PC-9 (cell line): ENCODE measurements at regions not wholly inside any gene's neighbourhood (a gene's known extent, or its start where the extent isn't known, plus 50 kb on each side); places are given as distances from the start of the nearest gene placed in this dataset.

Experiments
- BruUV-seq: library from RNA; stranded (reverse); fragments of 400-500 nt; replicated peaks from 2 replicates; lab custom pipeline; 2021; lab: Mats Ljungman, UMichigan
- CTCF ChIA-PET: fragments of 300-600 bp; sonication (Branson Sonifier 250); formaldehyde crosslinking; loops from one replicate; lab custom pipeline; 2022; ENCODE audit warnings: antibody characterized with exemption; lab: Charles Lee
- POLR2A ChIA-PET: fragments of 300-600 bp; sonication (Branson Sonifier 250); formaldehyde crosslinking; loops from one replicate; lab custom pipeline; 2022; ENCODE audit warnings: antibody characterized with exemption; ENCODE audit not compliant: unreplicated experiment; lab: Charles Lee
- DNase-seq, 2 experiments: peaks; one replicate each; pipeline versions ENCODE4 v3.0.0 to v3.0.0-alpha.2; 2015 to 2022; ENCODE audit warnings: mixed read lengths in 1 of 2
- H2AFZ ChIP-seq: fragments of 200-600 bp; sonication (generic); 2 replicates; pipeline ENCODE4 v1.8.1; 2017; ENCODE audit warnings: antibody characterized with exemption
- H3F3A ChIP-seq: fragments of 200-600 bp; sonication (generic); 2 replicates; pipeline ENCODE4 v1.8.1; 2017; ENCODE audit warnings: antibody characterized with exemption, mild to moderate bottlenecking, low read depth; ENCODE audit not compliant: insufficient read depth
- H3K27ac ChIP-seq: fragments of 200-600 bp; sonication (generic); 2 replicates; pipeline ENCODE4 v1.6.1; 2016; ENCODE audit warnings: mixed run types
- H3K27me3 ChIP-seq: fragments of 200-600 bp; sonication (generic); 2 replicates; pipeline ENCODE4 v1.6.1; 2016; ENCODE audit warnings: low read depth, mixed run types; ENCODE audit not compliant: insufficient read depth
- H3K36me3 ChIP-seq: fragments of 200-600 bp; sonication (generic); 2 replicates; pipeline ENCODE4 v1.6.1; 2016; ENCODE audit warnings: low read depth, mixed run types
- H3K4me1 ChIP-seq: fragments of 200-600 bp; sonication (generic); replicated peaks from 2 replicates; pipeline ENCODE4 v1.6.1; 2016; ENCODE audit warnings: mixed run types; ENCODE audit not compliant: insufficient read depth
- H3K4me2 ChIP-seq: fragments of 200-600 bp; sonication (generic); 2 replicates; pipeline ENCODE4 v1.6.1; 2017; ENCODE audit warnings: mixed run types
- H3K4me3 ChIP-seq: fragments of 200-600 bp; sonication (generic); 2 replicates; pipeline ENCODE4 v1.6.1; 2016; ENCODE audit warnings: mixed run types
- H3K79me2 ChIP-seq: fragments of 200-600 bp; sonication (generic); 2 replicates; pipeline ENCODE4 v1.6.1; 2017; ENCODE audit warnings: low read depth, mixed run types
- H3K9me2 ChIP-seq: fragments of 200-600 bp; sonication (generic); 2 replicates; pipeline ENCODE4 v1.8.1; 2017; ENCODE audit warnings: mild to moderate bottlenecking; ENCODE audit not compliant: insufficient read depth
- H3K9me3 ChIP-seq: fragments of 200-600 bp; sonication (generic); 2 replicates; pipeline ENCODE4 v1.8.1; 2016; ENCODE audit warnings: low read depth; ENCODE audit not compliant: insufficient read depth
- H4K20me1 ChIP-seq: fragments of 200-600 bp; sonication (generic); 2 replicates; pipeline ENCODE4 v1.8.1; 2017; ENCODE audit not compliant: insufficient read depth
- EZH2 ChIP-seq: fragments of 200-600 bp; sonication (generic); IDR thresholded peaks from 2 replicates; pipeline ENCODE4 v1.8.0; 2017; ENCODE audit warnings: antibody characterized with exemption, low read depth
- intact Hi-C: fragments of 100-400 bp; cut with micrococcal nuclease; formaldehyde crosslinking; loops from one replicate; pipeline ENCODE4 v1.10.0; 2022; ENCODE audit not compliant: unreplicated experiment
- TF ChIP-seq, protein P1 (sequence below): fragments of 200-600 bp; sonication (generic); conservative IDR thresholded peaks from 2 replicates; pipeline ENCODE4 v1.6.1; 2017; ENCODE audit warnings: mixed run types, antibody characterized with exemption, mild to moderate bottlenecking, moderate library complexity

DNA sequence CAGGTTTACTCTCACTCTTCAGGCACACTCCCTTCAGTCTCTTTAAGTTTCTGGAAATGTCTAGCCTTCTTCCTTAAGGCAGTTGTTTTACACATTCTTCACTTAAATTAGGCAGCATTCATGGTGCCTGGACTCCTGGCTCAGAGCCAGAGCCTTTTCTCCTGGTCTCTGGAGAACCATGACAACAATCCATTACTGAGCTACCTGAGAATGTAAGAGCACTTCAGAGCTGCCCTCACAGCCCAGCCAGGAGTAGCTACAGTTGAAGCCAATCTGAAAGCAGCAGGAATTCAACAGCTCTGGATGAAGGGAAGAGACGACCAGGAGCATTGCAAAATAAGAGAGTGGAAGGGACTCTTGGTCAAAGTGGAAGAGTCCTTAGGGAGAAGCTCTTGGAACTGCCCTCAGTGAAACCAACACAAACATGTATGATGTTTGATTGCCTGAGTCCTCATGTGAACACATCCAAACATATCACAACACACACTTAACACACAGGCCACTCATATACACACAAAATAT, 416.8 kb upstream of the SPTLC3 start:
- DNase-seq: no peak
- no peak for TF ChIP-seq EZH2
- TF ChIP-seq, protein P1, sequence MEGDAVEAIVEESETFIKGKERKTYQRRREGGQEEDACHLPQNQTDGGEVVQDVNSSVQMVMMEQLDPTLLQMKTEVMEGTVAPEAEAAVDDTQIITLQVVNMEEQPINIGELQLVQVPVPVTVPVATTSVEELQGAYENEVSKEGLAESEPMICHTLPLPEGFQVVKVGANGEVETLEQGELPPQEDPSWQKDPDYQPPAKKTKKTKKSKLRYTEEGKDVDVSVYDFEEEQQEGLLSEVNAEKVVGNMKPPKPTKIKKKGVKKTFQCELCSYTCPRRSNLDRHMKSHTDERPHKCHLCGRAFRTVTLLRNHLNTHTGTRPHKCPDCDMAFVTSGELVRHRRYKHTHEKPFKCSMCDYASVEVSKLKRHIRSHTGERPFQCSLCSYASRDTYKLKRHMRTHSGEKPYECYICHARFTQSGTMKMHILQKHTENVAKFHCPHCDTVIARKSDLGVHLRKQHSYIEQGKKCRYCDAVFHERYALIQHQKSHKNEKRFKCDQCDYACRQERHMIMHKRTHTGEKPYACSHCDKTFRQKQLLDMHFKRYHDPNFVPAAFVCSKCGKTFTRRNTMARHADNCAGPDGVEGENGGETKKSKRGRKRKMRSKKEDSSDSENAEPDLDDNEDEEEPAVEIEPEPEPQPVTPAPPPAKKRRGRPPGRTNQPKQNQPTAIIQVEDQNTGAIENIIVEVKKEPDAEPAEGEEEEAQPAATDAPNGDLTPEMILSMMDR: no peak
- Histone ChIP-seq H3K4me1 (0 out of 2 replicates have a peak, but pooled peaks cover 4% of the 10 kb centered on the region), H3K4me2 (no peak overlapping the region), H3K4me3 (no peak overlapping the region), H3K27me3 (no peaks in the 10 kb centered on the region), H3K27ac (no peak overlapping the region), H3F3A (no peaks in the 10 kb centered on the region), H3K79me2 (no peaks in the 10 kb centered on the region), H4K20me1 (no peaks in the 10 kb centered on the region), H3K9me2 (no peaks in the 10 kb centered on the region), H3K9me3 (no peaks in the 10 kb centered on the region; the same call in 1 of the 2 replicates), H3K36me3 (no peaks in the 10 kb centered on the region), H2AFZ (no peak overlapping the region)
- POLR2A ChIA-PET: no interaction called here
- CTCF ChIA-PET: no interaction called here
- intact Hi-C loops: no loop called here
- BruUV-seq: no TSS peak

GRCh38 chr20:12592756-12593155, 416.0 kb upstream of the SPTLC3 start:
- Histone ChIP-seq H3K27ac (no peak overlapping the region), H3K79me2 (no peaks in the 10 kb centered on the region), H3K4me3 (no peak overlapping the region), H2AFZ (no peak overlapping the region), H3K4me2 (no peak overlapping the region), H3K9me2 (no peaks in the 10 kb centered on the region), H3K36me3 (no peaks in the 10 kb centered on the region), H4K20me1 (no peaks in the 10 kb centered on the region), H3K4me1 (0 out of 2 replicates have a peak, but pooled peaks cover 4% of the 10 kb centered on the region), H3K27me3 (no peaks in the 10 kb centered on the region), H3F3A (no peaks in the 10 kb centered on the region), H3K9me3 (no peaks in the 10 kb centered on the region; the same call in 1 of the 2 replicates)
- TF ChIP-seq, protein P1: no peak
- no peak for TF ChIP-seq EZH2
- no peak for DNase-seq
- ChIA-PET POLR2A (no interaction called here), CTCF (no interaction called here)
- no TSS peak for BruUV-seq
- intact Hi-C loops: no loop called here

- H3K9me2 ChIP-seq: no peaks in the 10 kb centered on the region
- H2AFZ ChIP-seq: no peak overlapping the region
- no peaks in the 10 kb centered on the region for H4K20me1 ChIP-seq
- H3K4me1 ChIP-seq: 0 out of 2 replicates have a peak, but pooled peaks cover 4% of the 10 kb centered on the region
- H3K4me3 ChIP-seq: no peak overlapping the region
- H3K27me3 ChIP-seq: no peaks in the 10 kb centered on the region
- no peak overlapping the region for H3K4me2 ChIP-seq
- TF ChIP-seq, protein P1: no peak
- no peak for TF ChIP-seq EZH2
- no peaks in the 10 kb centered on the region; the same call in 1 of the 2 replicates for H3K9me3 ChIP-seq
- ChIA-PET POLR2A (no interaction called here), CTCF (no interaction called here)
- H3K27ac ChIP-seq: no peak overlapping the region
- no peak for DNase-seq
- H3F3A ChIP-seq: no peaks in the 10 kb centered on the region
- BruUV-seq: no TSS peak
- intact Hi-C loops: no loop called here
- no peaks in the 10 kb centered on the region for H3K79me2 ChIP-seq
- no peaks in the 10 kb centered on the region for H3K36me3 ChIP-seq
Measured at GRCh38 chr20:12593342-12593873, 415.4 kb upstream of the SPTLC3 start.
